ENCODE measurements at regions not wholly inside any gene's neighbourhood (a gene's known extent, or its start where the extent isn't known, plus 50 kb on each side); places are given as distances from the start of the nearest gene placed in this dataset.

DNA sequence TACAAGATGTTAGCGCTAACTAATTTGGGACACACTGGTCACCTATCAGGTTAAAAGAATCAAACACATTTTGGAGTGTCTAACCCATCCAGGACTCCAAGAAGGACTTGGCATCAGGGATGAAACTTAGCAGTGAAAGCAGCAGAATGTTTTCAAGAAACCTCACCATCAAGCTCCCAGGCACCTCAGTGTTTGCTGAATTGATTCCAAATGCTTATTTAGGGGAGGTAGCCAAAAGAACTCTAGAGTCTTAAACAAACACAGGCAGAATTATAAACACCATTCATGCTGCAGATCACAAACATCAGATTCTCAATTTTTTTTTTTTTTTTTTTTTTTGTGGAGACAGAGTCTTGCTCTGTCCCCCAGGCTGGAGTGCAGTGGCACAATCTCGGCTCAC lies 122.8 kb upstream of the UXS1 start:
- TF ChIP-seq, protein P1, sequence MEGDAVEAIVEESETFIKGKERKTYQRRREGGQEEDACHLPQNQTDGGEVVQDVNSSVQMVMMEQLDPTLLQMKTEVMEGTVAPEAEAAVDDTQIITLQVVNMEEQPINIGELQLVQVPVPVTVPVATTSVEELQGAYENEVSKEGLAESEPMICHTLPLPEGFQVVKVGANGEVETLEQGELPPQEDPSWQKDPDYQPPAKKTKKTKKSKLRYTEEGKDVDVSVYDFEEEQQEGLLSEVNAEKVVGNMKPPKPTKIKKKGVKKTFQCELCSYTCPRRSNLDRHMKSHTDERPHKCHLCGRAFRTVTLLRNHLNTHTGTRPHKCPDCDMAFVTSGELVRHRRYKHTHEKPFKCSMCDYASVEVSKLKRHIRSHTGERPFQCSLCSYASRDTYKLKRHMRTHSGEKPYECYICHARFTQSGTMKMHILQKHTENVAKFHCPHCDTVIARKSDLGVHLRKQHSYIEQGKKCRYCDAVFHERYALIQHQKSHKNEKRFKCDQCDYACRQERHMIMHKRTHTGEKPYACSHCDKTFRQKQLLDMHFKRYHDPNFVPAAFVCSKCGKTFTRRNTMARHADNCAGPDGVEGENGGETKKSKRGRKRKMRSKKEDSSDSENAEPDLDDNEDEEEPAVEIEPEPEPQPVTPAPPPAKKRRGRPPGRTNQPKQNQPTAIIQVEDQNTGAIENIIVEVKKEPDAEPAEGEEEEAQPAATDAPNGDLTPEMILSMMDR (IDR thresholded peaks at IDR 0.05): no peak
- no peak for TF ChIP-seq POLR2A (IDR thresholded peaks at IDR 0.05)
